Common myeloid progenitor, CD34-positive (primary cell): ENCODE measurements at regions not wholly inside any gene's neighbourhood (a gene's known extent, or its start where the extent isn't known, plus 50 kb on each side); places are given as distances from the start of the nearest gene placed in this dataset.

Experiments used
- CTCF ChIA-PET: fragments of 350-600 bp; sonication (Branson Sonifier 250); formaldehyde crosslinking; loops from one replicate; lab custom pipeline; 2021; ENCODE audit warnings: antibody characterized with exemption; lab: Charles Lee
- POLR2A ChIA-PET: fragments of 350-600 bp; sonication (Branson Sonifier 250); formaldehyde crosslinking; loops from one replicate; lab custom pipeline; 2021; ENCODE audit warnings: antibody characterized with exemption; lab: Charles Lee
- DNase-seq, 3 donors: peaks; one replicate each; pipeline versions ENCODE4 v3.0.0 to v3.0.0-alpha.2; 2013
- H3K27ac ChIP-seq, 2 experiments: 1 replicate in 1 of 2; 2 replicates in 1 of 2; pipeline ENCODE4 v1.7.0; 2013; ENCODE audit warnings: inconsistent platforms in 2 of 2, low read length in 2 of 2, mild to moderate bottlenecking in 2 of 2, low read depth in 1 of 2, moderate library complexity in 1 of 2; ENCODE audit not compliant: severe bottlenecking in 2 of 2, insufficient read depth in 1 of 2, poor library complexity in 1 of 2
- H3K27me3 ChIP-seq, 5 experiments: replicated peaks in 2 of 5; 1 replicate in 3 of 5; 2 replicates in 2 of 5; pipeline versions ENCODE4 v1.6.1 to v1.7.0; 2013; ENCODE audit warnings: low read length in 4 of 5, mild to moderate bottlenecking in 2 of 5, moderate library complexity in 2 of 5, inconsistent platforms in 1 of 5; ENCODE audit not compliant: insufficient read depth in 5 of 5, control insufficient read depth in 4 of 5
- H3K36me3 ChIP-seq, 4 experiments: 1 replicate in 2 of 4; 2 replicates in 2 of 4; pipeline versions ENCODE4 v1.6.1 to v1.7.0; 2013; ENCODE audit warnings: low read length in 3 of 4, control low read depth in 1 of 4, mild to moderate bottlenecking in 1 of 4; ENCODE audit not compliant: control insufficient read depth in 4 of 4, insufficient read depth in 4 of 4
- H3K4me1 ChIP-seq, 4 experiments: 1 replicate in 3 of 4; 2 replicates in 1 of 4; pipeline versions ENCODE4 v1.6.1 to v1.7.1; 2013; ENCODE audit warnings: low read length in 3 of 4, mild to moderate bottlenecking in 3 of 4, control low read depth in 1 of 4, inconsistent platforms in 1 of 4, moderate library complexity in 1 of 4; ENCODE audit not compliant: control insufficient read depth in 4 of 4, insufficient read depth in 4 of 4; ENCODE audit errors: control extremely low read depth in 1 of 4
- H3K4me3 ChIP-seq, 7 experiments: 1 replicate in 4 of 7; 2 replicates in 3 of 7; pipeline versions ENCODE4 v1.5.1 to v1.7.0; 2013; ENCODE audit warnings: mild to moderate bottlenecking in 7 of 7, low read length in 6 of 7, moderate library complexity in 6 of 7, inconsistent platforms in 2 of 7, low read depth in 2 of 7, control low read depth in 1 of 7; ENCODE audit not compliant: insufficient read depth in 4 of 7, control insufficient read depth in 1 of 7; ENCODE audit errors: extremely low read depth in 1 of 7
- H3K9me3 ChIP-seq, 5 experiments: 1 replicate in 4 of 5; 2 replicates in 1 of 5; pipeline versions ENCODE4 v1.6.1 to v1.7.1; 2013; ENCODE audit warnings: low read length in 4 of 5, mild to moderate bottlenecking in 2 of 5, inconsistent platforms in 1 of 5, low read depth in 1 of 5, moderate library complexity in 1 of 5; ENCODE audit not compliant: control insufficient read depth in 4 of 5, insufficient read depth in 2 of 5; ENCODE audit errors: control extremely low read depth in 1 of 5
- WGBS: methylation state at CpG from one replicate; pipeline ENCODE4 v1.1.5; 2013; ENCODE audit not compliant: insufficient coverage; 5-methylcytosine and 5-hydroxymethylcytosine counted together

- Histone ChIP-seq H3K27ac (no peak overlapping the region), H3K9me3 (no peaks in the 10 kb centered on the region), H3K36me3 (no peaks in the 10 kb centered on the region), H3K4me1 (no peaks in the 10 kb centered on the region), H3K4me3 (no peak overlapping the region), H3K27me3 (peaks cover 0 to 8% (median 0%) of the 10 kb centered on the region in 5 experiments)
- DNase-seq = no peak
- ChIA-PET POLR2A (no interaction called here), CTCF (no interaction called here)
- WGBS = 75% methylated on average over 9 of the region's 12 CpGs
Measured at GRCh38 chr17:72175787-72176515, 55.1 kb downstream of the SOX9 start.

GRCh38 chr17:72176516-72176851, 55.7 kb downstream of the SOX9 start:
- WGBS = 100% methylated on average over 2 of the region's 3 CpGs
- POLR2A ChIA-PET = no interaction called here
- Histone ChIP-seq H3K4me3 (no peak overlapping the region), H3K9me3 (no peaks in the 10 kb centered on the region), H3K27ac (no peak overlapping the region), H3K27me3 (peaks cover 0 to 6% (median 0%) of the 10 kb centered on the region in 5 experiments), H3K4me1 (no peaks in the 10 kb centered on the region), H3K36me3 (no peaks in the 10 kb centered on the region)
- no peak for DNase-seq
- CTCF ChIA-PET = no interaction called here

GRCh38 chr17:72176951-72177660, 56.3 kb downstream of the SOX9 start:
- H3K27ac ChIP-seq = no peak overlapping the region
- no peaks in the 10 kb centered on the region for H3K36me3 ChIP-seq
- no peaks in the 10 kb centered on the region for H3K4me1 ChIP-seq
- H3K27me3 ChIP-seq = peaks cover 0 to 6% (median 0%) of the 10 kb centered on the region in 5 experiments
- no peaks in the 10 kb centered on the region for H3K9me3 ChIP-seq
- ChIA-PET POLR2A (no interaction called here), CTCF (no interaction called here)
- 57% methylated on average over 5 of the region's 8 CpGs for WGBS
- no peak for DNase-seq
- no peak overlapping the region for H3K4me3 ChIP-seq

- no peaks in the 10 kb centered on the region for H3K4me1 ChIP-seq
- no peak for DNase-seq
- peaks cover 0 to 5% (median 0%) of the 10 kb centered on the region in 5 experiments for H3K27me3 ChIP-seq
- no peaks in the 10 kb centered on the region for H3K9me3 ChIP-seq
- ChIA-PET POLR2A (no interaction called here), CTCF (no interaction called here)
- no peaks in the 10 kb centered on the region for H3K36me3 ChIP-seq
- 67% methylated on average over 1 of the region's 2 CpGs for WGBS
- no peak overlapping the region for H3K4me3 ChIP-seq
- no peak overlapping the region for H3K27ac ChIP-seq
Measured at GRCh38 chr17:72177738-72178137, 56.9 kb downstream of the SOX9 start.

GRCh38 chr17:72182371-72182873, 61.6 kb downstream of the SOX9 start:
- CTCF ChIA-PET = no interaction called here
- no peak for DNase-seq
- H3K36me3 ChIP-seq = no peaks in the 10 kb centered on the region

GRCh38 chr17:72183194-72183685, 62.4 kb downstream of the SOX9 start:
- no peaks in the 10 kb centered on the region for H3K4me1 ChIP-seq
- no peak overlapping the region for H3K27ac ChIP-seq
- H3K9me3 ChIP-seq = no peaks in the 10 kb centered on the region
- H3K4me3 ChIP-seq = no peak overlapping the region
- WGBS = 93% methylated on average over 4 of the region's 4 CpGs
- no peaks in the 10 kb centered on the region for H3K27me3 ChIP-seq
- DNase-seq = no peak
- ChIA-PET POLR2A (no interaction called here), CTCF (no interaction called here)
- H3K36me3 ChIP-seq = no peaks in the 10 kb centered on the region

More at GRCh38 chr17:72182371-72182873, 61.6 kb downstream of the SOX9 start:
- 60% methylated on average over 2 of the region's 2 CpGs for WGBS
- POLR2A ChIA-PET = no interaction called here
- no peak overlapping the region for H3K4me3 ChIP-seq
- H3K27me3 ChIP-seq = no peaks in the 10 kb centered on the region
- no peak overlapping the region for H3K27ac ChIP-seq
- no peaks in the 10 kb centered on the region for H3K9me3 ChIP-seq
- H3K4me1 ChIP-seq = no peaks in the 10 kb centered on the region

- Histone ChIP-seq H3K9me3 (peaks cover 0 to 8% (median 2%) of the 10 kb centered on the region in 5 experiments), H3K27ac (no peak overlapping the region), H3K36me3 (no peaks in the 10 kb centered on the region), H3K27me3 (no peaks in the 10 kb centered on the region), H3K4me1 (no peaks in the 10 kb centered on the region), H3K4me3 (no peak overlapping the region)
- no peak for DNase-seq
- WGBS = 100% methylated on average over 2 of the region's 6 CpGs
- ChIA-PET CTCF (no interaction called here), POLR2A (no interaction called here)
Measured at GRCh38 chr17:72184805-72185204, 64.0 kb downstream of the SOX9 start.
